Vagina (tissue), 2 donors: ENCODE measurements at regions not wholly inside any gene's neighbourhood (a gene's known extent, or its start where the extent isn't known, plus 50 kb on each side); places are given as distances from the start of the nearest gene placed in this dataset.

Experiments
- DNase-seq, 2 donors: peaks; one replicate each; pipeline ENCODE4 v3.0.0-alpha.2; 2017; ENCODE audit errors: extremely low spot score in 2 of 2
- H3K27ac ChIP-seq: fragments of 200-600 bp; sonication (generic); one replicate; pipeline ENCODE4 v1.5.1; 2019
- H3K27me3 ChIP-seq: fragments of 200-600 bp; sonication (generic); one replicate; pipeline ENCODE4 v1.5.1; 2019
- H3K36me3 ChIP-seq, 2 donors: fragments of 200-600 bp; sonication (generic); one replicate each; pipeline ENCODE4 v1.5.1; 2017 to 2019
- H3K4me1 ChIP-seq: fragments of 200-600 bp; sonication (generic); one replicate; pipeline ENCODE4 v1.5.1; 2019
- H3K4me3 ChIP-seq, 2 donors: fragments of 200-600 bp; sonication (generic); 1 replicate in 1 of 2; 2 replicates in 1 of 2; pipeline ENCODE4 v1.5.1; 2016 to 2019
- H3K9me3 ChIP-seq: fragments of 200-600 bp; sonication (generic); one replicate; pipeline ENCODE4 v1.5.1; 2019
- POLR2A ChIP-seq, 2 donors: fragments of 450-650 bp; IDR thresholded peaks; one replicate each; pipeline ENCODE4 v1.6.1; 2017; ENCODE audit warnings: antibody characterized with exemption in 2 of 2, mild to moderate bottlenecking in 2 of 2, moderate library complexity in 2 of 2
- POLR2AphosphoS5 ChIP-seq, 2 donors: sonication (generic); formaldehyde crosslinking; IDR thresholded peaks; one replicate each; pipeline ENCODE4 v1.9.0; 2017; ENCODE audit warnings: antibody characterized with exemption in 2 of 2, mild to moderate bottlenecking in 2 of 2, low read depth in 1 of 2; ENCODE audit not compliant: insufficient read depth in 1 of 2
- intact Hi-C: fragments of 100-400 bp; cut with DNase I; formaldehyde crosslinking; loops from one replicate; pipeline ENCODE4 v1.15.1; 2023
- TF ChIP-seq, protein P1 (sequence below), 3 experiments: fragments of 450-650 bp in 2 of 3; fragments of 200-600 bp in 1 of 3; sonication (generic) in 1 of 3; IDR thresholded peaks; one replicate each; pipeline ENCODE4 v1.5.1; 2017 to 2019; ENCODE audit warnings: antibody characterized with exemption in 3 of 3, mild to moderate bottlenecking in 2 of 3, moderate library complexity in 2 of 3

DNA sequence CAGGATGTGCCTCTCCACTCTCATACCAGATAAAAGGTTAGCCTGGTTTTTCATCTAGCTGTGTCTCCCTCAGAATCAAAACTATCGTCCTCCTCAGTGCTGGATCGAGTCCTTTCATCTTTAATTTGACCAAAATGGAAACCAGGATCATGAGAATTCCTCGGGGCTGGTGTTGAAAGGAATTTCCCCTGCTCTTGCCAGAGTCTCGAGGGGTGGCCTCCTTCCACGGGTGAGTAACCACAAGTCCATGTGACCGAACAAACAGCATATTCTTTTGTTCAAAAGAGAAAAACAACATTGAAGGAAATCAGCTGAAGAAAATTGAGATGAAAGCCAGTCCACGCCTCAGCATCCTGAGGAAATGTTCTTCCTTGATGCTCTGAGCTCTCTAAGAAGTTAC is 165.9 kb upstream of the CDYL start:
- TF ChIP-seq POLR2AphosphoS5 (IDR thresholded peaks at IDR 0.05; ENCODE audit: insufficient read depth in 1 of 2, low read depth in 1 of 2) = peak; percentile 28 to 68
- TF ChIP-seq, protein P1, sequence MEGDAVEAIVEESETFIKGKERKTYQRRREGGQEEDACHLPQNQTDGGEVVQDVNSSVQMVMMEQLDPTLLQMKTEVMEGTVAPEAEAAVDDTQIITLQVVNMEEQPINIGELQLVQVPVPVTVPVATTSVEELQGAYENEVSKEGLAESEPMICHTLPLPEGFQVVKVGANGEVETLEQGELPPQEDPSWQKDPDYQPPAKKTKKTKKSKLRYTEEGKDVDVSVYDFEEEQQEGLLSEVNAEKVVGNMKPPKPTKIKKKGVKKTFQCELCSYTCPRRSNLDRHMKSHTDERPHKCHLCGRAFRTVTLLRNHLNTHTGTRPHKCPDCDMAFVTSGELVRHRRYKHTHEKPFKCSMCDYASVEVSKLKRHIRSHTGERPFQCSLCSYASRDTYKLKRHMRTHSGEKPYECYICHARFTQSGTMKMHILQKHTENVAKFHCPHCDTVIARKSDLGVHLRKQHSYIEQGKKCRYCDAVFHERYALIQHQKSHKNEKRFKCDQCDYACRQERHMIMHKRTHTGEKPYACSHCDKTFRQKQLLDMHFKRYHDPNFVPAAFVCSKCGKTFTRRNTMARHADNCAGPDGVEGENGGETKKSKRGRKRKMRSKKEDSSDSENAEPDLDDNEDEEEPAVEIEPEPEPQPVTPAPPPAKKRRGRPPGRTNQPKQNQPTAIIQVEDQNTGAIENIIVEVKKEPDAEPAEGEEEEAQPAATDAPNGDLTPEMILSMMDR (IDR thresholded peaks at IDR 0.05) = no peak
- H3K9me3 ChIP-seq = no peaks in the 10 kb centered on the region
- H3K36me3 ChIP-seq = no peaks in the 10 kb centered on the region
- peaks cover 69% of the 10 kb centered on the region for H3K4me1 ChIP-seq
- DNase-seq = no peak
- no peak overlapping the region for H3K4me3 ChIP-seq
- intact Hi-C loops = loop anchor here (10.0 kb wide), 1 partner anchor 255 kb away; no protein-coding TSS in a partner anchor
- no peaks in the 10 kb centered on the region for H3K27me3 ChIP-seq
- peak overlapping the region; percentile 77 for H3K27ac ChIP-seq

DNA sequence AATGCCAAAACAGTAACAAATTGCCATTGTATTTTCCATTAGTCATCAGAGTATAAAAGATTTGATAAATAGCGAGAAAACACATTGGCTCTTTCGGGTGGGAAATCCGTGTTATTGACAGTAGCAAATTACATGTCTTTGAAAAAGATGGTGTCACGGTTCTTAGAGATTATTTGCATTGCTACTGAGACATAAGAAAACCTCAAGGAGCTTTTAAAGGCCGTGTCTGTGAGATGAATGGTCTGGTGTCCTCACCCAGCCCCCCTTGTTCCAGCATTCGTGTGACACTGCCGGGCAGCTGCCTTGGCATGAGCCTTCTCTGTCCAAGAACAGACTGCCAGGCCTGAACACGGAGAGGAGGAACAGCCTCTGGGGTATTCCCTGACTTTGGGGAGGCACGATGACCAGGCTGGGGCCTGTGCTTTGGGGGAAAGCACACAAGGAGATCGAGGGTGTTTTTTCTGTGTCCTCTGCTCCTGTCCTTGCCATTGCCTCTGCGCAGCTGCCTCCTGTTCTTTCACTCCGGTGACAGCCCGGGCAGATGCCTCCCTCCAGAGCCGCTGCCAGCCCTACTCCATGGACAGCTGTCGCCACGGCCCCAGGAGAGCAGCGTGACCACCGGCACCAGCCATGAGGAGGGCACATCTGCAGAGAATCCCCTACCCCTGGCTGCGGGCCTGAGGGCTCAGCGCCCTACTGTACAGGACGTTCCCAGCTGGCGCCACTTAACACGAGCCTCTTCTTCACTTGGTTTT is 167.7 kb upstream of the CDYL start:
- intact Hi-C loops = no loop called here
- no peak for DNase-seq
- Histone ChIP-seq H3K27me3 (no peaks in the 10 kb centered on the region), H3K4me1 (peaks cover 67% of the 10 kb centered on the region), H3K27ac (peak overlapping the region; percentile 59), H3K9me3 (no peaks in the 10 kb centered on the region), H3K4me3 (no peak overlapping the region), H3K36me3 (no peaks in the 10 kb centered on the region)
- TF ChIP-seq POLR2AphosphoS5 (IDR thresholded peaks at IDR 0.05; ENCODE audit: insufficient read depth in 1 of 2, low read depth in 1 of 2) (no peak), POLR2A (IDR thresholded peaks at IDR 0.05) (no peak)
- TF ChIP-seq, protein P1 (IDR thresholded peaks at IDR 0.05) = no peak

DNA sequence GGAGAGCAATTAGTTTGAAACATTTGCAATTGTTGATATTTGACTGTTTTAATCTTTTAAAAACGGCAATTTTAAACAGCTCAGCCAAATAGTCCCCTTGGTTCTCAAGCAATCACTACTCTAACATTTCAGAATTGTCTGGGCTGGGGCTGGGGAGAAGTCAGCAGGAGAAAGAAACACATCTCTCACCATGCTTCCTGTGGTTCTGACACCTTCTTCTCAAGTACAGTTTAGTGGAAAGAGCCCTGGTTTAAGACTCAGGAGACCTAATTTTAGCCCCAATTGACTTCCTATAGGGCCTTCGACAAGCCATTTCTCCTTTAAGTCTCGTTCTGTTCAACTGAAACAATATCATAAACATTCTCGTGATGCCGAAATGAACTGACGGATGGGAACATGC is 168.4 kb upstream of the CDYL start:
- Histone ChIP-seq H3K36me3 (no peaks in the 10 kb centered on the region), H3K27me3 (no peaks in the 10 kb centered on the region), H3K4me3 (no peak overlapping the region), H3K4me1 (peaks cover 67% of the 10 kb centered on the region), H3K9me3 (no peaks in the 10 kb centered on the region), H3K27ac (peak overlapping the region; percentile 59)
- intact Hi-C loops = no loop called here
- DNase-seq = no peak
- TF ChIP-seq POLR2AphosphoS5 (IDR thresholded peaks at IDR 0.05; ENCODE audit: insufficient read depth in 1 of 2, low read depth in 1 of 2) (no peak), POLR2A (IDR thresholded peaks at IDR 0.05) (no peak)
- TF ChIP-seq, protein P1 (IDR thresholded peaks at IDR 0.05) = no peak

DNA sequence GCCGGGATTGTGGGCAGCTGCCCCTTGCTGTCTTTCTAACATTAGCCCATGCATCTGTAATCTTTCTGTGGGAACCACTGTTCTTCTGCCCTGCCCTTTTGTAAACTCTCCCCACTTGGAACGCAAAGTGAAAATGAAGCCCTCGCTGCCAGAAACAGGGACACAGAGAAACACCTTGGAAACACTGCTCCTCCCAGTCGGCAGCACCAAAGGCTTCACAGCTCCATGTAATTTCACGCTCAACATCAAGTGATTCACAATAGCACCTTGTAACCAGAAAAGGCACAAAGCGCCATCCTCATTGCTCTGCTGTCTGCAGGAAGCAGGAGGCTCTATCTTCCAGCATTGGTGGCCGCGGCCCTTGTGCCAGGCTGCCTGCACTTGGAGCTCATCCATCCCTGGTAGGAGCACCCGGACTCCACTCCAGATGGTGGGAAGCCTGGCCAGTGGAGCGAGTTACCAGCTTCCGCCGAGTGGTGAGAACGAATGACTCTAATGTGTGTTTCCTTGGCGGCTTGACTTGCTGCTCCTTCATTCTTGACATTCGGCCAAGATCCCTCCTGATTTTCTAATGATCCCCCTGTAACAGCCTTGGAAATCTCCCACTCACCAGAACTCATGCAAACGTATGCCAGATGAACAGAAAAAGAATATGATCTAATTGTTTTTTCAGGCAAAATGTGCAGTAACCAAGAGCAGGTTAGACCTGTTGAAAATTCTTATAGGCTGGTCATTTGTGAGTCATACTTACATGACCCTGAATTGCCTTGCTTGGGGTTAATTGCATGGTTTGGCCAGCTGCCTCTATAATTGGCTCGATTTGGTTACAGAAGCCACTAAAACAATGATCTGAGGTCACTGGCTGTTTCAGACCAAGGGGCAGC is 169.1 kb upstream of the CDYL start:
- Histone ChIP-seq H3K27ac (peak overlapping the region; percentile 59), H3K27me3 (no peaks in the 10 kb centered on the region), H3K4me1 (peaks cover 63% of the 10 kb centered on the region), H3K4me3 (no peak overlapping the region), H3K9me3 (no peaks in the 10 kb centered on the region), H3K36me3 (no peaks in the 10 kb centered on the region)
- DNase-seq = no peak
- TF ChIP-seq POLR2AphosphoS5 (IDR thresholded peaks at IDR 0.05; ENCODE audit: insufficient read depth in 1 of 2, low read depth in 1 of 2) = peak in 1 of 2 donors; percentile 56
- no peak for TF ChIP-seq POLR2A (IDR thresholded peaks at IDR 0.05)
- intact Hi-C loops = no loop called here

DNA sequence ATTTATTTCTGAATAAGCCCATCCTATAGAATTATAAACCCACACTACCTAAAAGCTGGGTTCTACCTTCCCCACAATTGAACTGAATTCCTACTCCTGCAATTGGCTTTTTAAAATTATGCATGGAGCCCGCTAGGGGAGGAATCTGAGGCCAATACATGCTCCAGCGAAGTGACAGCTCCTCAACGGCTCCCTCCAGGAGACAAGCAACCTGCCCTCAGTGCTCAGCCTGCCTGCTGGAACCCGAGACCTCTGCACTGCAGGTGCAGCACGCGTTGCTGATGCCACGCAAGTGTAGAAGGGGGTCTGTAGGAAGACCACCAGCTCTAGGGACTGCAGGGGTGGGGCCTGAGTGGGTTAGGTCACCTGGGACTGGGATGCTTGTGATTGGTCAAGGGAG is 170.2 kb upstream of the CDYL start:
- intact Hi-C loops = no loop called here
- H3K4me3 ChIP-seq = no peak overlapping the region
- TF ChIP-seq POLR2A (IDR thresholded peaks at IDR 0.05) = no peak
- TF ChIP-seq, protein P1 (IDR thresholded peaks at IDR 0.05) = no peak
- no peak for TF ChIP-seq POLR2AphosphoS5 (IDR thresholded peaks at IDR 0.05; ENCODE audit: insufficient read depth in 1 of 2, low read depth in 1 of 2)

More for the DNA sequence above, 170.2 kb upstream of the CDYL start:
- Histone ChIP-seq H3K4me1 (peaks cover 54% of the 10 kb centered on the region), H3K36me3 (no peaks in the 10 kb centered on the region), H3K27me3 (no peaks in the 10 kb centered on the region), H3K27ac (no peak overlapping the region), H3K9me3 (no peaks in the 10 kb centered on the region)
- no peak for DNase-seq
